ENCODE measurements at regions not wholly inside any gene's neighbourhood (a gene's known extent, or its start where the extent isn't known, plus 50 kb on each side); places are given as distances from the start of the nearest gene placed in this dataset.

GRCh38 chr4:25487155-25487554, 110.1 kb downstream of the ANAPC4 start:
- DNase-seq (ENCODE audit: extremely low spot score) = no peak
- TF ChIP-seq HDGF (IDR thresholded peaks at IDR 0.05; ENCODE audit: borderline replicate concordance) (no peak), FOXA1 (IDR thresholded peaks at IDR 0.05) (no peak), LEF1 (IDR thresholded peaks at IDR 0.05; ENCODE audit: borderline replicate concordance) (no peak), TARDBP (IDR thresholded peaks at IDR 0.05) (no peak), NFRKB (IDR thresholded peaks at IDR 0.05) (no peak), ELF4 (IDR thresholded peaks at IDR 0.05) (no peak), FOXM1 (IDR thresholded peaks at IDR 0.05; ENCODE audit: borderline replicate concordance) (no peak), SP1 (IDR thresholded peaks at IDR 0.05) (no peak), L3MBTL2 (conservative IDR thresholded peaks at IDR 0.05) (no peak), SUZ12 (IDR thresholded peaks at IDR 0.05) (no peak), FOXK2 (IDR thresholded peaks at IDR 0.05) (no peak), BHLHE40 (IDR thresholded peaks at IDR 0.05; ENCODE audit: borderline replicate concordance) (no peak), ZNF384 (IDR thresholded peaks at IDR 0.05) (no peak), PKNOX1 (IDR thresholded peaks at IDR 0.05) (no peak), ARNT (IDR thresholded peaks at IDR 0.05) (no peak), CTBP1 (IDR thresholded peaks at IDR 0.05; ENCODE audit: borderline replicate concordance) (no peak)
- ChIA-PET CTCF (interaction anchor here (0.6 kb wide), 1 partner anchor 14 kb away, joined by 5 read pairs; no protein-coding TSS in a partner anchor), POLR2A (no interaction called here)

- CTCF ChIA-PET = no interaction called here
- no peak for DNase-seq (ENCODE audit: extremely low spot score)
- TF ChIP-seq HDGF (IDR thresholded peaks at IDR 0.05; ENCODE audit: borderline replicate concordance) = no peak
- no peak for TF ChIP-seq PKNOX1 (IDR thresholded peaks at IDR 0.05)
- TF ChIP-seq ELF4 (IDR thresholded peaks at IDR 0.05) = no peak
- no peak for TF ChIP-seq FOXK2 (IDR thresholded peaks at IDR 0.05)
- no peak for TF ChIP-seq TARDBP (IDR thresholded peaks at IDR 0.05)
- TF ChIP-seq NFRKB (IDR thresholded peaks at IDR 0.05) = no peak
- TF ChIP-seq SUZ12 (IDR thresholded peaks at IDR 0.05) = no peak
- no peak for TF ChIP-seq FOXM1 (IDR thresholded peaks at IDR 0.05; ENCODE audit: borderline replicate concordance)
- no peak for TF ChIP-seq FOXA1 (IDR thresholded peaks at IDR 0.05)
- TF ChIP-seq ZNF384 (IDR thresholded peaks at IDR 0.05) = no peak
- TF ChIP-seq CTBP1 (IDR thresholded peaks at IDR 0.05; ENCODE audit: borderline replicate concordance) = no peak
- TF ChIP-seq BHLHE40 (IDR thresholded peaks at IDR 0.05; ENCODE audit: borderline replicate concordance) = no peak
- TF ChIP-seq LEF1 (IDR thresholded peaks at IDR 0.05; ENCODE audit: borderline replicate concordance) = no peak
- TF ChIP-seq SP1 (IDR thresholded peaks at IDR 0.05) = no peak
- TF ChIP-seq ARNT (IDR thresholded peaks at IDR 0.05) = no peak
- TF ChIP-seq L3MBTL2 (conservative IDR thresholded peaks at IDR 0.05) = no peak
Observed at GRCh38 chr4:25489253-25489797, 112.3 kb downstream of the ANAPC4 start.

DNA sequence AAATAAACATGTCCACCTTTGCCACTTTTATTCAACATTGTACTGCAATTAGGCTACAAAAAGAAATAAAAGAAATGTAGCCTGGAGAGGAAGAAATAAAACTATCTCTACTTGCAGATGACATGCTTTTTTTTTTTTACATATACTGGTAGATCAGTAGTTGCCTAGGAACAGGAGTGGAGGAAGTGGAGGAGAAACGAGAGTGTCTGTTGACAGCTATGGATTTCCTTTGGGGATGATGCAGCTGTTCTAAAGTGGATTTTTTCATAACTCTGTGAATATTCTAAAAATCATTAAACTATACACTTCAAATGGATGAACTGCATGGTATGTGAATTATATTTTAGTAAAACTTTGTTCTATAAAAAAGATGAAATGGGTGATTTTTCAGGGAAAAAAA, 116.4 kb downstream of the ANAPC4 start:
- ChIA-PET POLR2A (no interaction called here), CTCF (no interaction called here)
- no peak for TF ChIP-seq HDGF (IDR thresholded peaks at IDR 0.05; ENCODE audit: borderline replicate concordance)
- no peak for TF ChIP-seq SP1 (IDR thresholded peaks at IDR 0.05)
- TF ChIP-seq LEF1 (IDR thresholded peaks at IDR 0.05; ENCODE audit: borderline replicate concordance) = no peak
- no peak for TF ChIP-seq L3MBTL2 (conservative IDR thresholded peaks at IDR 0.05)
- no peak for TF ChIP-seq PKNOX1 (IDR thresholded peaks at IDR 0.05)
- no peak for TF ChIP-seq ELF4 (IDR thresholded peaks at IDR 0.05)
- TF ChIP-seq NFRKB (IDR thresholded peaks at IDR 0.05) = no peak
- no peak for TF ChIP-seq FOXA1 (IDR thresholded peaks at IDR 0.05)
- no peak for TF ChIP-seq CTBP1 (IDR thresholded peaks at IDR 0.05; ENCODE audit: borderline replicate concordance)
- no peak for TF ChIP-seq SUZ12 (IDR thresholded peaks at IDR 0.05)
- TF ChIP-seq FOXM1 (IDR thresholded peaks at IDR 0.05; ENCODE audit: borderline replicate concordance) = no peak
- no peak for TF ChIP-seq BHLHE40 (IDR thresholded peaks at IDR 0.05; ENCODE audit: borderline replicate concordance)
- no peak for TF ChIP-seq FOXK2 (IDR thresholded peaks at IDR 0.05)
- no peak for TF ChIP-seq TARDBP (IDR thresholded peaks at IDR 0.05)
- no peak for TF ChIP-seq ZNF384 (IDR thresholded peaks at IDR 0.05)
- no peak for TF ChIP-seq ARNT (IDR thresholded peaks at IDR 0.05)
- no peak for DNase-seq (ENCODE audit: extremely low spot score)

More at GRCh38 chr4:25489253-25489797, 112.3 kb downstream of the ANAPC4 start:
- POLR2A ChIA-PET = no interaction called here

DNA sequence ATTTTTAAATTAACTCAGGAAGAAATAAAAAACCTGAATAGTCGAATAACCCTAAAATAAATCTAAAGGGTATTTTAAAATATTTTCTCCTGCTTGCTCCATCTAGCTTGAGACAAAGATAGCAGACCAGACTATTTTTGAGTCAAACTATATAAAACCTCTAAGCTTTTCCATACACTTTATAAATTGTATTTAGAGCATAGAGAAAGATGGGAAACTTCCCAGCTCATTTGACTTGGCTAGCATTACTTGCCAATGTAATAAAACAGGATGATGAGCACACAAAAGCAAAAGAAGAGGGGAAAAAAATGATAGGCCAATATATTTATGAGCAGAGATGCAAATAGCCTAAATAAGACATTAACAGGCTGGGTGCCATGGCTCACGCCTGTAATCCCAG, 117.1 kb downstream of the ANAPC4 start:
- ChIA-PET CTCF (no interaction called here), POLR2A (no interaction called here)
- TF ChIP-seq SP1 (IDR thresholded peaks at IDR 0.05) = no peak
- no peak for TF ChIP-seq L3MBTL2 (conservative IDR thresholded peaks at IDR 0.05)
- no peak for TF ChIP-seq LEF1 (IDR thresholded peaks at IDR 0.05; ENCODE audit: borderline replicate concordance)
- no peak for TF ChIP-seq TARDBP (IDR thresholded peaks at IDR 0.05)
- TF ChIP-seq ELF4 (IDR thresholded peaks at IDR 0.05) = no peak
- no peak for TF ChIP-seq ARNT (IDR thresholded peaks at IDR 0.05)
- no peak for TF ChIP-seq BHLHE40 (IDR thresholded peaks at IDR 0.05; ENCODE audit: borderline replicate concordance)
- TF ChIP-seq SUZ12 (IDR thresholded peaks at IDR 0.05) = no peak
- no peak for TF ChIP-seq NFRKB (IDR thresholded peaks at IDR 0.05)
- TF ChIP-seq FOXK2 (IDR thresholded peaks at IDR 0.05) = no peak
- no peak for TF ChIP-seq HDGF (IDR thresholded peaks at IDR 0.05; ENCODE audit: borderline replicate concordance)
- TF ChIP-seq ZNF384 (IDR thresholded peaks at IDR 0.05) = no peak
- TF ChIP-seq PKNOX1 (IDR thresholded peaks at IDR 0.05) = no peak
- no peak for TF ChIP-seq FOXM1 (IDR thresholded peaks at IDR 0.05; ENCODE audit: borderline replicate concordance)
- TF ChIP-seq FOXA1 (IDR thresholded peaks at IDR 0.05) = no peak
- no peak for TF ChIP-seq CTBP1 (IDR thresholded peaks at IDR 0.05; ENCODE audit: borderline replicate concordance)
- no peak for DNase-seq (ENCODE audit: extremely low spot score)
